ENCODE measurements at regions not wholly inside any gene's neighbourhood (a gene's known extent, or its start where the extent isn't known, plus 50 kb on each side); places are given as distances from the start of the nearest gene placed in this dataset.
"Not testable (repeated sequence)": the region's sequence is repeated elsewhere in the genome, so short reads cannot be mapped to it uniquely, and the experiment has no call there.

- no peak for DNase-seq
Observed at GRCh38 chr2:5594249-5594695, 97.9 kb upstream of the SOX11 start.

GRCh38 chr2:5596868-5597267 is 95.3 kb upstream of the SOX11 start:
- no peak for DNase-seq

- DNase-seq: no peak
Observed at GRCh38 chr2:5598156-5598555, 94.0 kb upstream of the SOX11 start.

- no peak for DNase-seq
Observed at GRCh38 chr2:5609201-5609600, 83.0 kb upstream of the SOX11 start.

GRCh38 chr2:5612666-5613065 is 79.5 kb upstream of the SOX11 start:
- no peak for DNase-seq

- no peak for DNase-seq
Observed at GRCh38 chr2:5616019-5616418, 76.2 kb upstream of the SOX11 start.

GRCh38 chr2:5617358-5617757 is 74.8 kb upstream of the SOX11 start:
- no peak for DNase-seq

- no peak for DNase-seq
Observed at GRCh38 chr2:5617796-5618195, 74.4 kb upstream of the SOX11 start.

- no peak for DNase-seq
Observed at GRCh38 chr2:5618271-5618670, 73.9 kb upstream of the SOX11 start.

GRCh38 chr2:5625556-5626065 is 66.6 kb upstream of the SOX11 start:
- DNase-seq: not testable (repeated sequence)

GRCh38 chr2:5628484-5628883 is 63.7 kb upstream of the SOX11 start:
- not testable (repeated sequence) for DNase-seq

GRCh38 chr2:5629510-5629909 is 62.7 kb upstream of the SOX11 start:
- not testable (repeated sequence) for DNase-seq

- DNase-seq: not testable (repeated sequence)
Observed at GRCh38 chr2:5637051-5637450, 55.1 kb upstream of the SOX11 start.
